GM04503 (cell line): ENCODE measurements at regions not wholly inside any gene's neighbourhood (a gene's known extent, or its start where the extent isn't known, plus 50 kb on each side); places are given as distances from the start of the nearest gene placed in this dataset.

Experiments
- DNase-seq: peaks from one replicate; pipeline ENCODE4 v3.0.0-alpha.2; 2012; ENCODE audit warnings: low read depth

GRCh38 chr16:54411544-54411943 lies 125.0 kb upstream of the IRX3 start:
- DNase-seq: no peak

- no peak for DNase-seq
Observed at GRCh38 chr16:54409982-54410381, 123.4 kb upstream of the IRX3 start.

GRCh38 chr16:54407596-54407995 lies 121.0 kb upstream of the IRX3 start:
- DNase-seq: peak; percentile 62

- DNase-seq: no peak
Observed at GRCh38 chr16:54405478-54405877, 118.9 kb upstream of the IRX3 start.

- DNase-seq: no peak
Observed at GRCh38 chr16:54403580-54403979, 117.0 kb upstream of the IRX3 start.

GRCh38 chr16:54402873-54403272 lies 116.3 kb upstream of the IRX3 start:
- DNase-seq: no peak

GRCh38 chr16:54402270-54402669 lies 115.7 kb upstream of the IRX3 start:
- peak; percentile 39 for DNase-seq

- DNase-seq: no peak
Observed at GRCh38 chr16:54400261-54400660, 113.7 kb upstream of the IRX3 start.

- DNase-seq: no peak
Observed at GRCh38 chr16:54398986-54399385, 112.4 kb upstream of the IRX3 start.

GRCh38 chr16:54397838-54398237 lies 111.3 kb upstream of the IRX3 start:
- no peak for DNase-seq

- no peak for DNase-seq
Observed at GRCh38 chr16:54397190-54397835, 110.7 kb upstream of the IRX3 start.

GRCh38 chr16:54389836-54390494 lies 103.4 kb upstream of the IRX3 start:
- DNase-seq: no peak

- no peak for DNase-seq
Observed at GRCh38 chr16:54385141-54385540, 98.6 kb upstream of the IRX3 start.

GRCh38 chr16:54381601-54382313 lies 95.2 kb upstream of the IRX3 start:
- no peak for DNase-seq

GRCh38 chr16:54375071-54375470 lies 88.5 kb upstream of the IRX3 start:
- no peak for DNase-seq

- peak; percentile 66 for DNase-seq
Observed at GRCh38 chr16:54373534-54374520, 87.2 kb upstream of the IRX3 start.

GRCh38 chr16:54370278-54371040 lies 83.9 kb upstream of the IRX3 start:
- no peak for DNase-seq

GRCh38 chr16:54369861-54370260 lies 83.3 kb upstream of the IRX3 start:
- no peak for DNase-seq

- DNase-seq: no peak
Observed at GRCh38 chr16:54366943-54367342, 80.4 kb upstream of the IRX3 start.

GRCh38 chr16:54365990-54366634 lies 79.5 kb upstream of the IRX3 start:
- no peak for DNase-seq

GRCh38 chr16:54363766-54364165 lies 77.2 kb upstream of the IRX3 start:
- DNase-seq: no peak
